Activated naive CD4-positive, alpha-beta T cell treated with anti-CD3 and anti-CD28 coated beads, Interleukin-2, amount 10 ng/mL, durations not matched to agents 7 days and 5 days (primary cell): ENCODE measurements at regions not wholly inside any gene's neighbourhood (a gene's known extent, or its start where the extent isn't known, plus 50 kb on each side); places are given as distances from the start of the nearest gene placed in this dataset.
"Not testable (repeated sequence)": the region's sequence is repeated elsewhere in the genome, so short reads cannot be mapped to it uniquely, and the experiment has no call there.

Source experiments
- CTCF ChIA-PET: fragments of 350-600 bp; sonication (Branson Sonifier 250); formaldehyde crosslinking; loops from one replicate; lab custom pipeline; 2021; ENCODE audit warnings: antibody characterized with exemption; lab: Charles Lee
- DNase-seq: peaks from one replicate; pipeline ENCODE4 v3.0.0-alpha.2; 2020
- H3K27ac Mint-ChIP-seq: one replicate; pipeline ENCODE4 v1.8.0; 2021; ENCODE audit warnings: mild to moderate bottlenecking, moderate library complexity, mixed read lengths
- H3K27me3 Mint-ChIP-seq: one replicate; pipeline ENCODE4 v1.8.0; 2021; ENCODE audit warnings: mild to moderate bottlenecking, mixed read lengths
- H3K36me3 Mint-ChIP-seq: one replicate; pipeline ENCODE4 v1.8.0; 2021; ENCODE audit warnings: mixed read lengths
- H3K4me1 Mint-ChIP-seq: one replicate; pipeline ENCODE4 v1.8.0; 2021; ENCODE audit warnings: mixed read lengths
- H3K4me3 Mint-ChIP-seq: one replicate; pipeline ENCODE4 v1.8.0; 2021; ENCODE audit warnings: mild to moderate bottlenecking, moderate library complexity, mixed read lengths
- H3K9me3 Mint-ChIP-seq: one replicate; pipeline ENCODE4 v1.8.0; 2021; ENCODE audit warnings: mixed read lengths

DNA sequence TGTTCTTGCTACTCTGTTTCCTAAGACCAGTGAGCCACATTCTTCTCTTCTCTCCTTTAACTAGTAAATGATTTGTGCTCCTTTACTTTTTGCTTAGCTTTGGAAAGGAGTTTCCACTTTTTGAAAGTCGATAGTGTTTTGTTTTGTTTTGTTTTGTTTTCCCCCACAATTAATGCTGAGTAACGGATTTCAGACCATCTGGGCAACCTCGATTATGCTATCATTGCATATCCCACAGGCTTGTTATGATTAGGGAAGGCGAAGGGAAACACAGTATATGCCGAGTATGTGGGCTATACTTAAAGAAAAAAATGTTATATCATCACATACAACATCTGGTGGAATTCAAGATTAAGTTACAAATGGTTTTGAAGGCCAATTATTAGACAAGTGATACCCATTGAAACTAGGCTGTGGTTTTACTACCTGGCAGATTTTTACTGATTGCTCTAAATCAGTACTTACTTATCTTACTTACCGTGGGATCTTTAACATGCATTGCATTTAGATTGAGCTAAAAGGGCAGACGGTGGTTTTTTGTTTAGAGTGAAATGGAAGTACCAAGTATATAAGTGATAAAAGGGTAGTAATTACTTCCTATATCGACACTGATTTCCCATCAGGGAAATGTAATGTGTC is 361.3 kb upstream of the SOX9 start:
- no peak overlapping the region for H3K27ac Mint-ChIP-seq
- no peaks in the 10 kb centered on the region for H3K36me3 Mint-ChIP-seq
- CTCF ChIA-PET, result no interaction called here
- H3K4me1 Mint-ChIP-seq, result no peaks in the 10 kb centered on the region
- H3K27me3 Mint-ChIP-seq, result no peaks in the 10 kb centered on the region
- peaks cover 1% of the 10 kb centered on the region for H3K9me3 Mint-ChIP-seq
- DNase-seq, result no peak
- H3K4me3 Mint-ChIP-seq, result no peak overlapping the region

DNA sequence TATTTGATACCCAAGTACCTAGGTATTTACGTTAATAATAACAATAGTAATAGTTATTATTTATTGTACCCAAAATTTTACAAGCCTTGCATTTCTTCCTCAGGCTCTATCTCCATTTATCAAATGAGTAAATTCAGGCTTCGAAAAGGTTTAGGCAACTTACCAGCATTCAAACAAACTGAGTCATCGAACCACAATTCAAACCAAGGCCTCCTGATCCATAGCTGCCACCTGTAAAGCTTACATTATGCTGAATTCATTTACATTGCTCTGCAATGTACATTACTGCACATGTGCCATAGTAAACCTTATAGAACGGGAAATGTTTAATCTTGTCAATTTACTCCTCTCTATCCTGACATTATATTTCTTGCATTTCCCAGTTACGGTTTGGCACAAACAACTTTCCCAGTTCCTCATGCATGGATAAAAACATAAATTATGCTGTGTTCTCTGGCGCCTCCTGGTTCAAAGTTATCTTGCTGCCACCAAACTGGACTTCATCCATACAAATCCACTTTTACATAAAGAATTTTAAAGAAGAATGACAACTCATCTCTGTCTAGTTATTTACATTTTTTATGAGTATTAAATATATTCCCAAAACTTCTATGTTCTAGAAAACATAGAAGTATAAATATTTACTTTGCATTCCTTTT is 360.6 kb upstream of the SOX9 start:
- Mint-ChIP-seq H3K27me3 (no peaks in the 10 kb centered on the region), H3K4me1 (no peaks in the 10 kb centered on the region), H3K4me3 (no peak overlapping the region), H3K36me3 (no peaks in the 10 kb centered on the region), H3K27ac (no peak overlapping the region), H3K9me3 (peaks cover 1% of the 10 kb centered on the region)
- no peak for DNase-seq
- CTCF ChIA-PET, result no interaction called here

DNA sequence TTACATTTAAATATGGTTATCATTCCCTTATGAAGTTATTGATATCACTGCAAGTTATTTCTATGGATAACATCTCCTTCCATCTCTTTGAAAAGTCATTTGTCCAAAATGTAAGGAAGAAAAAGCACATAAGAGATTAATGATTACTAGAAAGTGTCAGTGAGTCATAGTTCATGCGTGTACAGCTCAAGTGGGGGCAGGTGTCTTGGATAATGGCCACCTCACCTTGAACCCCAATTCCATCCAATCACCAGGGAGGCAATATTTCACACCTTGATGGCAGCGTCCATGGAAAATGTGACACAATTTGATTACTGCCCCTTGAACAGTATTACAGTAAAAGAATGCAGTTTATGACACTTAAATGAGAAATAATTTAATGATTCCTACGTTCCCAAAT is 358.3 kb upstream of the SOX9 start:
- DNase-seq, result no peak
- no peaks in the 10 kb centered on the region for H3K27me3 Mint-ChIP-seq
- H3K27ac Mint-ChIP-seq, result no peak overlapping the region
- CTCF ChIA-PET, result no interaction called here
- no peaks in the 10 kb centered on the region for H3K36me3 Mint-ChIP-seq
- peaks cover 3% of the 10 kb centered on the region for H3K9me3 Mint-ChIP-seq
- no peaks in the 10 kb centered on the region for H3K4me1 Mint-ChIP-seq
- H3K4me3 Mint-ChIP-seq, result no peak overlapping the region

DNA sequence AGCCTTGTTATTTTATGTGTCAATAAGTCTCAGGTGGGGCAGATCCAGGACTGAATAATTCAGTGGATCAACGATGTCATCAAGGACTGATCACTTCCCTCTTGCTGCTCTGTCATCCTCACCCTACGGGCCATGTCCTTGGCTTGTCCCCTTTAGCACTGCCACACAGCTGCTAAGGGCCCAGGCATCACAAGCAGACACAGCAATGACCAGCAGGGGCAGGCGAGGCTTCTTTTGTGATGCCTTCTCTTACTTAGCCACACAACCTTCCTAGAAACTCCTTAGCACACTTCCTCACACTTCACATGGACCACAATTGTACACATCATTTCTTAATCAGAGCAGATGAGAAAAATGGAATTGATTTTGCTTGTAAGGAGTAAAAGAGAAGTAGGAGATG is 356.3 kb upstream of the SOX9 start:
- H3K4me3 Mint-ChIP-seq, result no peak overlapping the region
- H3K27me3 Mint-ChIP-seq, result no peaks in the 10 kb centered on the region
- DNase-seq, result no peak
- no peaks in the 10 kb centered on the region for H3K36me3 Mint-ChIP-seq
- CTCF ChIA-PET, result no interaction called here
- no peaks in the 10 kb centered on the region for H3K4me1 Mint-ChIP-seq
- H3K27ac Mint-ChIP-seq, result no peak overlapping the region
- H3K9me3 Mint-ChIP-seq, result peaks cover 2% of the 10 kb centered on the region

DNA sequence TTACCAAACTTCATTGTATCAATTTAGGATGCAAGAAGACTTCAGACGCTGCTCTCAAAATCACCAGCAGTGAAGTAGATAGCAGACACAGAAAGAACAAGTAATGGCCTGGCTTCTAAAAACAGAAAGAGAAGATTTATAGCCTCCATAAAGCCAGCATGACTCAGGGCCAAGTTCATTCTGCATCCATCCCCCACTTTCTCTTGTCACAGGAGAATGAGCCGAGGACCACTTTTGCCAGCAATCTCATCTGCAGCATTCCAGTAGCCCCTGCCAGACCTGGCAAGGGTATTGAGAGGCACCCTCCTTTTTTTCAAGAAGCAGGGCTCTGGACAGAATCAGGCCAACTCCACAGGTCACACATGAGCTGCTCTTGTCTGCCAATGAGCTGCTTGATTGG is 355.4 kb upstream of the SOX9 start:
- DNase-seq, result no peak
- peaks cover 2% of the 10 kb centered on the region for H3K9me3 Mint-ChIP-seq
- H3K4me3 Mint-ChIP-seq, result no peak overlapping the region
- H3K27me3 Mint-ChIP-seq, result no peaks in the 10 kb centered on the region
- no peak overlapping the region for H3K27ac Mint-ChIP-seq
- CTCF ChIA-PET, result no interaction called here
- H3K36me3 Mint-ChIP-seq, result no peaks in the 10 kb centered on the region
- H3K4me1 Mint-ChIP-seq, result no peaks in the 10 kb centered on the region

DNA sequence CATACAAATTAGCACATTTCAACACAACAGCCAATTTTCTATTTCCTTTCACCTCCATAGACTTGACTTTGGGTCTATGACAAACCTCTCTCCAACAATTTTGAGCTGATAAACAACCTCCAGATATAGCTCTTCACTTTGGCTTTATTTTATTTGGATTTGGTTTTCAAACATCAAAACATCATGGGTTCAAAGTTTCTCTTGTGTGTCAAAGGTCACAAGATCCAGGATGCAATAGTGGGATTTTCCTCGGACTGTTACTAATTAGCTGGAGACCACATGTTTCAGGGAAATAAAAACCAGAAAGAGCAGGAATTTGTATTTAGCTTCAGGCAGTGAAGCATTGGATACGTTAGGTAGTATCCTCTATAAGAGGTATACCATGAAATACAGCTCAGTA is 351.0 kb upstream of the SOX9 start:
- Mint-ChIP-seq H3K9me3 (peaks cover 5% of the 10 kb centered on the region), H3K4me1 (no peaks in the 10 kb centered on the region), H3K36me3 (no peaks in the 10 kb centered on the region), H3K27ac (no peak overlapping the region), H3K4me3 (no peak overlapping the region), H3K27me3 (no peaks in the 10 kb centered on the region)
- CTCF ChIA-PET, result no interaction called here
- DNase-seq, result no peak

DNA sequence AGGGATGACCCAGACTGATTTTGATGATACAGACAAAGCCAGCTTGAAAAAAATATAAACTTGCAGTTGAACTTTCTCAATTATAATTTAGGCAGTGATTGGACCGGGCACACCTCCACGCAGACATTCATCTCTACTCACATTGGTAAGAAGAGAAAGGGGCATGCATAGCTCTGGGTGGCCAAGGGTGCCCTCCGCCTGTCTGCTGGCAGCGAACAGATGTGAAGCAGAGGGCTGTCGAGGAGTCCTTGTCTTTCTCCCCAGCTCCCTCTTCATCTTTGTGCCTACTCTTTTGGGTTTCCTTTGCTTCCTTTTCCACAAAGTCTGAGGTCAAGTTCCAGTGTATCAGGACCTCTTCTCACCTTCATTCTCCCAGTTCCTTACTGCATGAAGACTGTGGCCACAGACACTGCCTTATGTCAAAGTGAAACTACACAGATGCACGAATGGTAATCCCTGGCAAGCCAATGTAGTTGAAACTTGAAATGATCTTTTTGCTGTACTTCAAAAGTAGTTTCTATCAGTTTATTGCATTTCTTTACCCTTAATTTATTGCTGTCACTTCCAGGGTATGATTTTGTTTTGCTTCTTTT is 343.7 kb upstream of the SOX9 start:
- no peaks in the 10 kb centered on the region for H3K4me1 Mint-ChIP-seq
- H3K27me3 Mint-ChIP-seq, result no peaks in the 10 kb centered on the region
- no peak overlapping the region for H3K4me3 Mint-ChIP-seq
- H3K36me3 Mint-ChIP-seq, result no peaks in the 10 kb centered on the region
- DNase-seq, result no peak
- CTCF ChIA-PET, result no interaction called here
- no peak overlapping the region for H3K27ac Mint-ChIP-seq
- H3K9me3 Mint-ChIP-seq, result peaks cover 3% of the 10 kb centered on the region

DNA sequence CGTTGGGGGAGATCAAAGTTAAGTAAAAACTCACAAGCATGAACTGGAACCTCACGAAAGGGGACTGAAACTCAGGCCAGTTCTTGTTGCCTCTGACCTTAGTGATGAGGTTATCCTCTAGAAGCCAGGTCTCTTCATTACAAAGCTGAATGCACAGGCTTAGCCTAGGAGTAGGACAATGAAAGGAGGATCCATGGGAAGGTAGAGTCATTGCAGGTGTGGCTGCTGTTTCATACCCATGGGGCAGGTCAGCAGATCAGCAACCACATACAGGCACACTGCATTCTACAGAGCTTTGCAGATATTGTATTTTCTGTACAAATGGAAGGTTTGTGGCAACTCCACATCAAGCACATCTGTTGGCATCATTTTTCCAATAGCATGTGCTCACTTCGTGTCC is 341.3 kb upstream of the SOX9 start:
- Mint-ChIP-seq H3K27me3 (no peaks in the 10 kb centered on the region), H3K9me3 (peaks cover 3% of the 10 kb centered on the region), H3K4me3 (no peak overlapping the region), H3K4me1 (no peaks in the 10 kb centered on the region), H3K36me3 (no peaks in the 10 kb centered on the region), H3K27ac (no peak overlapping the region)
- DNase-seq, result no peak
- CTCF ChIA-PET, result no interaction called here

DNA sequence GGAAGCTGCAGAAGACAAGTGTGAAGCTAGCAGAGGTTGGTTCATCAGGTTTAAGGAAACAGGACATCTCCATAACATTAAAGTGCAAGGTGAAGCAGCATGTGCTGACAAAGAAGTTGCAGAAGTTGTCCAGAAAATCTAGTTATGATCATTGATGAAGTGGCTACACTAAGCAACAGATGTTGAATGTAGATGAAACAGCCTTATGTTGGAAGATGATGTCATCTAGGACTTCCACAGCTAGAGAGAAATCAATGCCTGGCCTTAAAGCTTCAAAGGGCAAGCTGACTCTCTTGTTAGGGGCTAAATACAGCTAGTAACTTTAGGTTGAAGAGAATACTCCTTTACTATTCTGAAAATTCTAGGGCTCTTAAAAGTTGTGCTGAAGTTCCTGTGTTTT is 340.2 kb upstream of the SOX9 start:
- no peak overlapping the region for H3K27ac Mint-ChIP-seq
- H3K4me1 Mint-ChIP-seq, result no peaks in the 10 kb centered on the region
- no peaks in the 10 kb centered on the region for H3K36me3 Mint-ChIP-seq
- peaks cover 9% of the 10 kb centered on the region for H3K9me3 Mint-ChIP-seq
- no peaks in the 10 kb centered on the region for H3K27me3 Mint-ChIP-seq
- DNase-seq, result no peak
- no peak overlapping the region for H3K4me3 Mint-ChIP-seq
- CTCF ChIA-PET, result no interaction called here

DNA sequence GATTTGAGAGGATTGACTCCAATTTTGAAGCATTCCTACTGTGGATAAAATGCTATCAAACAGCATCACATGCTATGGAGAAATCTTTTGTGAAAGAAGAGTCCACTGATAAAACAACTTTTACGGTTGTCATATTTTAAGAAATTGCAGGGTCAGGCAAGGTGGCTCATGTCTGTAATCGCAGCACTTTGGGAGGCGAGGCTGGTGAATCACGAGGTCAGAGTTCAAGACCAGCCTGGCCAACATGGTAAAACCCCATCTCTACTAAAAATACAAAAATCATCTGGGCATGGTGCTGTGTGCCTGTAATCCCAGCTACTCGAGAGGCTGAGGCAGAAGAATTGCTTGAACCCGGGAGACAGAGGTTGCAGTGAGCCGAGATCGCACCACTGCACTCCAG is 338.8 kb upstream of the SOX9 start:
- H3K36me3 Mint-ChIP-seq, H3K27me3 Mint-ChIP-seq, H3K4me3 Mint-ChIP-seq, H3K27ac Mint-ChIP-seq, CTCF ChIA-PET, H3K4me1 Mint-ChIP-seq, DNase-seq: not testable (repeated sequence)
- H3K9me3 Mint-ChIP-seq, result peaks cover 11% of the 10 kb centered on the region

DNA sequence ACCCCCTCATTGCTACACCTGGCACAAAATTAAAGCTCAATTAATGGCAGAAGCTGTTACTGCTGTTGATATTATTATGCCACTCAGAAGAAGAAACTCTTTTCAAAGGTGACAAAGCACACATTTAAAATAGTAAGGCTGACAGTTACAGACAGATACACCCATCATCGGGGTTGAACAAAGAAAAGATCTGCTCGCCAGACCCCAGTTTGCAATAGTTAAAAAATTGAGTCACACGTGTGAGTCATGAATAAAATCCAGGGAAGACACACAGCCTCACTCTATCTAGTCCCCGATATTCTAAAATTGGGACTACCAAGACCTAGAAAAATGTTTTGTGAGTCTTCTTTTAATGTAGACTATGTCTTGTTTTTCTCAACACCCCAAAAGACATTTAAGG is 330.0 kb upstream of the SOX9 start:
- no peak overlapping the region for H3K4me3 Mint-ChIP-seq
- no peak for DNase-seq
- H3K27me3 Mint-ChIP-seq, result no peaks in the 10 kb centered on the region
- H3K4me1 Mint-ChIP-seq, result no peaks in the 10 kb centered on the region
- H3K27ac Mint-ChIP-seq, result no peak overlapping the region
- CTCF ChIA-PET, result no interaction called here
- peaks cover 10% of the 10 kb centered on the region for H3K9me3 Mint-ChIP-seq
- H3K36me3 Mint-ChIP-seq, result no peaks in the 10 kb centered on the region

DNA sequence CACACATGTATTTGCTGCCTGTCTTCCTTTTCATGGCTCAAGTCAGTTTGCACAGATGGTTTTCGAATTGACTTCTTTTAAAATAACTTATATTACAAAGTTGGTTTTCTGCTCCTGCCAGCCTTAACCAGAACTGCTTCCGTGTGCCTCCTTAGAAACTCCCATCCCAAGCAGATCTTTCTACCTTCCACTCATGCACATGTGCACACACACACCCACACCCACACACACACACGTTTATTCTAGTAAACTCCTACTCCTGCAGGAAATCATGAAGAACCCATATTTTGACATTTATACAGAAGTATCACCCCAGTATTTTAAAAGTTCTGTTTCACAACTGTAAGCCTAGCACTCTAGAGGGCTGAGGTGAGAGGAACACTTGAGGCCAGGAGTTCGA is 329.5 kb upstream of the SOX9 start:
- Mint-ChIP-seq H3K9me3 (peaks cover 11% of the 10 kb centered on the region), H3K27me3 (no peaks in the 10 kb centered on the region), H3K36me3 (no peaks in the 10 kb centered on the region), H3K4me1 (no peaks in the 10 kb centered on the region), H3K4me3 (no peak overlapping the region), H3K27ac (no peak overlapping the region)
- DNase-seq, result no peak
- CTCF ChIA-PET, result no interaction called here

DNA sequence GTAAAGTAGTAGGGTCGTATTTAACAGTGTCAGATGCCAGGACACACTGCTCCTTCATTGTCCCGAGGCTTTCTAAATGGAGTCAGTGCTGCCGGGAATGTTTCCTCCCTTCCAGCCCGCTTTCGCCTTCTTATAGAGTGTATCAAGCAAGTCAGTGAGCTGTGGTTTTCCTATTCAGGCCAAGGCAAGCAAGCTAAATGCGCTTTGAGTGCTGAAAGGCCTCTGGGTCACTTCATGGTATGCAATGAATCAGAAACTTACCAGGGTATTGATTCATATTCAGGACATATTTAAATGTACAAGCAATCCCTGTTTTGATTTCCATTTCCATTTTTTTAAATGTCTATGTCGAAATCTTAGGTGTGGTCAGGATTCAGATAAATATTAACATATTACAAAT is 327.9 kb upstream of the SOX9 start:
- Mint-ChIP-seq H3K9me3 (peaks cover 11% of the 10 kb centered on the region), H3K27ac (no peak overlapping the region), H3K27me3 (no peaks in the 10 kb centered on the region), H3K4me1 (no peaks in the 10 kb centered on the region), H3K36me3 (no peaks in the 10 kb centered on the region), H3K4me3 (no peak overlapping the region)
- CTCF ChIA-PET, result interaction anchor here (0.5 kb wide), 1 partner anchor 42 kb away, joined by 3 read pairs; no protein-coding TSS in a partner anchor
- no peak for DNase-seq

DNA sequence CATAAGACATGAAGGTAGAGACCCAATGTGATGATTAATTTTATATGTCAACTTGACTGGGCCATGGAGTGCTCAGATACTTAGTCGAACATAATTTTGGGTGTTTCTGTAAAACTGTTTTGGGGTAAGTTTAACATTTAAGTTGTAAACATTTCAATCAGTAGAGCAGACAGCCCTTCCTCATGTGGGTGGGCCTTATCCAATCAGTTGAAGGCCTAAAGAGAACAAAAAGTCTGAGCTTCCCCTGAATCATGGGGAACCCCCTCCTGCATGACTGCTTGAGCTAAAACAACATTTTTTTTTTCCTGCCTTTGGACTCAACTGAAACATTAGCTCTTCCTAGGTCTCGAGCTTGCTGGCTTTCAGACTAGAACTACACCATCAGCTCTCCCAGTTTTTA is 327.3 kb upstream of the SOX9 start:
- no peaks in the 10 kb centered on the region for H3K27me3 Mint-ChIP-seq
- no peak overlapping the region for H3K27ac Mint-ChIP-seq
- CTCF ChIA-PET, result interaction anchor here (0.5 kb wide), 1 partner anchor 42 kb away, joined by 3 read pairs; no protein-coding TSS in a partner anchor
- no peak for DNase-seq
- H3K4me1 Mint-ChIP-seq, result no peaks in the 10 kb centered on the region
- H3K9me3 Mint-ChIP-seq, result peaks cover 8% of the 10 kb centered on the region
- no peaks in the 10 kb centered on the region for H3K36me3 Mint-ChIP-seq
- H3K4me3 Mint-ChIP-seq, result no peak overlapping the region

DNA sequence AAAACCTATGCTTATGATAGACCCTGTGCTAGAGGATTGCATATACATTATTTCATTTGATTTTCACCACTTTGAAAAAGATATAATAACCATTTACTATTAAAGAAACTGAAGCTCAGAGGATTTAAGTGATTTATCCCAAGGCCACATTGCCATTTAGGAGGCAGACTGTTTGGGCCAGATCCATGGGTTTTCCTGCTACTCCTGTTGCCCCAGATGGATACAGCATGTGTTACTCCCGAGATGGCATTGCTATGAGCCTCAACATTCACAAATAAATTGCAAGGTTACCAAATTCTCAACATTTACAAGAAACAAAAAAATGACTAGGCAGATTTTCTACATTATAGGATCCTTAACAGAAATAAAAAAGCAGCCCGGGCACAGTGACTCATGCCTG is 322.1 kb upstream of the SOX9 start:
- no peak for DNase-seq
- no peaks in the 10 kb centered on the region for H3K27me3 Mint-ChIP-seq
- CTCF ChIA-PET, result no interaction called here
- no peaks in the 10 kb centered on the region for H3K36me3 Mint-ChIP-seq
- H3K27ac Mint-ChIP-seq, result no peak overlapping the region
- H3K9me3 Mint-ChIP-seq, result peaks cover 8% of the 10 kb centered on the region
- no peaks in the 10 kb centered on the region for H3K4me1 Mint-ChIP-seq
- H3K4me3 Mint-ChIP-seq, result no peak overlapping the region
